ENCODE measurements at regions not wholly inside any gene's neighbourhood (a gene's known extent, or its start where the extent isn't known, plus 50 kb on each side); places are given as distances from the start of the nearest gene placed in this dataset.

DNA sequence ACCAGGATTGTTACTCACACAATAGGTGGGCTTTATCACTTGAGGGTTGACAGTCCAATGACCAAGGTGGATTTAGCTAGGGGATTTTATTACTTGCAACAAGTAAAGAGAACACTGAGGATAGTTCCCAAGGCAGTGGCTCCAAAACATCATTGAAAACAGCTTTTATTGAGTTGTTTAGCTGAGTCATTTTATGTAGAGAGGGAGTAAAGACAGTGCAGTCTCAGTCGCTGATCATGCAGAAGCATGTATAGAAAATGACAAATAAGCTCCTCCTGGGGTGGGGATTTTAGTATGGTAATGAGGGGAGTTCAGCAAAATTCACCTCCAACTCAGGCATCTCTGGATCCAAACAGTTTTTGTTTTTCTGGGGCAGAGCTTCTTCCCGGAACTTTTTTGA, 163.0 kb upstream of the CCDC179 start:
- DNase-seq (ENCODE audit: low spot score), result no peak

DNA sequence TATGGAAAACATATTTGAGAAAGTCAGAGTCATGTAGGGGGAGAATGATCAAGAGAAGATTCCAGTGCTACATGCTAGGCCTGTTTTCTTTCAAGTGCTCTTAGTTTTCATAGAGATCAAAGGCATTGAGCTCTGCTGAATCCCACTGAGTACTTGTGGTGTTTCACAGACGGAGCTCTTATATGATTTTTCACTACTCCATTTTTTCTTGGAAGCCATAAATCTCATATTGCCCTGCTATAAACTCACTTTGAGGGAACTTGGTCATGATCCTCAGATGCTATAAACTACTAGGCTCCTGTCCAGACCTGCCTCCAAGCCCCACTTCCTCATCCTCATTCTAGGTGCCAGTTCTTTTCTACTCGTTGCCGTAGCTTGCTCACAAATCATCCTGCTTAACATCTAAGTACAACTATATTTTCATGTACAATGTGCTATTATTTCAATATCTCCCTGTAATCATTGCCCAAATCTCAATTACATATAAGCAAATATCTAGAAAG, 180.8 kb upstream of the CCDC179 start:
- DNase-seq (ENCODE audit: low spot score), result no peak

GRCh38 chr11:23058656-23059055, 198.4 kb upstream of the CCDC179 start:
- no peak for DNase-seq (ENCODE audit: low spot score)

DNA sequence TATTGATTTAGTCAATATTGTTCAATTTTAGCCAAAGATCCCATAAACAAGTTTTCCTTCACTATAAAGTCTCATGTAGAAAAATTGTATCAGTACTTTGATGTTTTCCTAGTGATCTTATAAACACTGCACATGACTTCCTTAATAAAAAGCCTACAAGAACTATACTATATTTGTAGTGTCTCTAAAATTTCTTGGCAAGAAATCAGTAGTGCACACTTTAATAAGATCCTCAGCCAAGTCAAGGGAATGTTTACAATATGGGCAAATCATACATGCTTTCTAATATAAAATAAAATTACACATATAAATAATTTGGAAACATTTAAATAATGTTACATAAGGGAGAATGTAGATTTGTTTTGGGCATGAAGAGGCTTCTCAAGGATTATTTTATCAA, 203.0 kb upstream of the CCDC179 start:
- DNase-seq (ENCODE audit: low spot score), result no peak

GRCh38 chr11:23078289-23078971, 218.2 kb upstream of the CCDC179 start:
- DNase-seq (ENCODE audit: low spot score), result peak; percentile 66

DNA sequence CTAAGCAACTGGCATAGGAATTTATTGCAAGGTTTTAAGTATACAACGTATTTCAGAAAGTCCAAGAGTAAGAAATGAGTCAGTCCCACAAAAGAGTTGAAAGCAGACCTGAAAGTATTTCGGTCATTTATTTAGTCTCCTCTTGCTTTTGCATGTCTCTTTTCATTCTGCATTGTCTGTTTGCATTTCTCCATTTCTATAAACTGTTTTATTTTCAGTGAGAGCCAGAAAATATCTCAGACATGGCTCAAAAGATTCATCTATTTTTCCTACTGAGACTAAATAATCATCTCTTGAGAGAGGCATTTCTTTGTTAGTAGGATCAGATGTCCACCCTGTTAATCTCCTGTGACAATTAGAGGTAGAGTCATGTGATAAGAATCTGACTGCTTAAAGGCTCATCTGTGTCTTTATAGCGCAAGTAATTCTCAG, 219.1 kb upstream of the CCDC179 start:
- DNase-seq (ENCODE audit: low spot score), result peak; percentile 32

DNA sequence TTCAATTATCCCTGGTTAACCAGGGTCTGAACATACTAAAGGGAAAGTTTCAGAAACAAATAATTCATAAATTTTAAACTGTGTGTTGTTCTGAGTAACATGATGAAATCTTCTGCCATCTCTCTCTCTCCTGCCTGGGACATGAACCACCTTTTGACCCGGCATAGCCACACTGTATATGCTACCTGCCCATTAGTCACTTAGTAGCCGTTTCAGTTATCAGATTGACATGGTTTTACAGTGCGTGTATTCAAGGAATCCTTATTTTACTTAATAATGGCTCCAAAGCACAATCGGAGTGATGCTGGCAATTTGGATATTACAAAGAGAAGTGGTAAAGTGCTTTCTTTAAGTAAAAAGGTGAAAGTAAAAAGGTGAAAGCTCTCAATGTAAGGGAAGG, 227.1 kb upstream of the CCDC179 start:
- DNase-seq (ENCODE audit: low spot score), result no peak

DNA sequence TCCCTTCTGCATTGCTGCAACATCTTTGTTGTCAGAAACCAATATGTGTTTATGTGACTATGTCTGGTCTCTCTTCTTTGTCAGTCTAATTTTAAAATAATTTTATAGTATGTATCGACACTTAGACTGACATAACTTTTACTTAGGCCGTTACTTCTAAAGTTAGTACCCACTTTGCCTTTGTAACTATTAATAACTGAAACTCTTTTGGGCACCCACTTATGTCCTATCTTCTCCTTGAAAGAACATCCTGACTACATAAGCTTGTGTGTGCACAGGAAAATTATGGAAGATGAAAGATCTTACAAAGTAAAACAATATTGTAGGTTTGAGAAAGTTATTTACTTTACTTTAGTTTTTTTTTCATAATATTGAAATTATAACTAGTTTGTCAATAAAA, 230.4 kb upstream of the CCDC179 start:
- DNase-seq (ENCODE audit: low spot score), result no peak

- DNase-seq (ENCODE audit: low spot score), result no peak
These were observed 235.4 kb upstream of the CCDC179 start for GRCh38 chr11:23095650-23096189.

GRCh38 chr11:23097891-23098290, 237.6 kb upstream of the CCDC179 start:
- DNase-seq (ENCODE audit: low spot score), result no peak

DNA sequence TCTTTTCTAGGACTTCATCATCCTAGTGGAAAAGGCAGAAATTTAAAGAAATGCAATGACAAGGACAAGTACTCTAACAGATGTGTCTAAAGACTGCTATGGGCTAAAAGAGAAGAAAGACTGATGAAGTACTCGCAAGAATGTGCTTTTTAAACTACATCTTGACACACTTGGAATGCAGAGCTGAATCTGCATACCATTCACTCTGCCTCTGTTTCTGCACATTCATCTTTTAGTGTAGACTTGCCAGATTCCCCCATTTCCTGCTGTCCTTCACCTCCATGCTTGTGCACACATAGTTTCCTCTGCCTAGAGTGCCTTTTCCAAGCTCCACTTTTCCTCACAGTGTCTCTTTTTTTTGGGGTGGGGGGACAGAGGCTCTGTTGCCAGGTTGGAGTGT, 239.0 kb upstream of the CCDC179 start:
- no peak for DNase-seq (ENCODE audit: low spot score)

DNA sequence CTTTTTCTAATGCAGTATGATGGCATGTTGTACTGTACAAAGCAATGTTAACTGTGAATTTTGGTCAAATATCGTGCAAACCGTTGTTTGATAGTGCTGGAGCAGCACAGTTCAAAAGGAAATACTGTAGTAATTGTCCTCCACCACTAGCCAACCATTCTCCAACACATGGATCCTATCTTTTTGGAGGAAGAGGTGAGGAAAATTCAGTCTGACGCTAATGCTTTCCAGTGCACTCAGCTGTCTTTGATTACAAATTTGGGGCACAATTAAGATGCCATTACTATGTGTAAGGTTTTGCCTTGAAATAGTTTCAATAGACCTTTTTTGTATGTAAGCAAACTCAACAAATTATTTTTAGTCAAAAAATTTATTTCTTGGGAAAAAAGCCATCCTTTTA, 240.5 kb upstream of the CCDC179 start:
- DNase-seq (ENCODE audit: low spot score), result no peak

DNA sequence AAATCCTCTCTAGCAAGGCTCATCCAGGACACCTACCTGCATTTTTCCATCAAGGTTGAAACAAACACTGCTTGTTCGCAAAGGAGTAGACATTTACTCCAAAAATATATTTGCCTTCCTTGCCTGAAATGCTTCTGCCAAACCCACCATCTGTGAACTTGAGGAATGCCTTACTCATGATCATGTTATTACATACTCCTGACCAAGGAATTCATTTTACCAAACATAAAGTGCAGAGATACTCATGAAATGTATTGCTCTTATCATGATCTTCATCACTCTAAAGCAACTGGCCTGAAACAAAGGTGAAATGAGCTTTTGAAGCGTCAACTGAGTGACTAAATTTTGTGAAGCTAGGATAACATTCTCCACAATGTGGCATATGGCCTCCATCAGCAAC, 243.1 kb upstream of the CCDC179 start:
- DNase-seq (ENCODE audit: low spot score), result no peak

GRCh38 chr11:23111527-23111926, 251.3 kb upstream of the CCDC179 start:
- no peak for DNase-seq (ENCODE audit: low spot score)

- DNase-seq (ENCODE audit: low spot score), result no peak
These were observed 252.1 kb upstream of the CCDC179 start for GRCh38 chr11:23112390-23112789.

GRCh38 chr11:23112987-23113886, 253.0 kb upstream of the CCDC179 start:
- peak; percentile 95 for DNase-seq (ENCODE audit: low spot score)

DNA sequence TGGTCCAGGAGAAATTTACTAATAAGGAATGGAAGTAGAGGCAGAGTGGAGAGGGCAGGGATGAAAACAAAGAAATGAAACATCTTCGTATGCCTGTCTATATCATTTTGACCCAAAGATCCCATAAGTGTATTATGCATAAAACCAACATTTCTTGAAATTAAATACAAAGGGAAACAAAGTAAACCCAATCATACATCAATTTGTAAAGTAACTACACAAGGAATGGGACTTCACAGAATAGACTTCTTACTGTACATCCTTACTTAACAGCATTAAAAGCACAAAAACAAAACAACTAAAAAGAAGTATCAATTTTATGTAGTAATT, 253.6 kb upstream of the CCDC179 start:
- no peak for DNase-seq (ENCODE audit: low spot score)

DNA sequence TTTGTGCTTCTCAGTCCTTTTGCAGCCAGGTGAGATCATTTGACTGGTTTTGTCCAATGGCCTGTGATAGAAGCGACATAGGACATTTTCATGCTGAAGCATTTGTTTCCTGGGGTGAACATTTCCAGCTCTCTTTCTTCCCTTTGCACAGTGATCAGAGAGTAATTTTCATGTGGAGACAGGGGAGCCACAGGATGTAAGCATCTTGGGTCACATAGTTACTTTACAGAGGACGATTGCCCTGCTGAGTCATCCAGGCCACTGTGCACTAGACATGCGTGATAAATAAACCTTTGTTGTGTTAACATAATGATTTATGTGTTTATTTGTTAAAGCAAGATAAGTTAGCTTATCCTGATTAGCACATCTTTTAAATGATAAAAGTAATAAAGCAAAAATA, 263.5 kb upstream of the CCDC179 start:
- peak; percentile 78 for DNase-seq (ENCODE audit: low spot score)

- DNase-seq (ENCODE audit: low spot score), result no peak
These were observed 264.0 kb upstream of the CCDC179 start for GRCh38 chr11:23124249-23124648.

- no peak for DNase-seq (ENCODE audit: low spot score)
These were observed 264.7 kb upstream of the CCDC179 start for GRCh38 chr11:23124996-23125395.

- no peak for DNase-seq (ENCODE audit: low spot score)
These were observed 267.4 kb upstream of the CCDC179 start for GRCh38 chr11:23127706-23128105.

DNA sequence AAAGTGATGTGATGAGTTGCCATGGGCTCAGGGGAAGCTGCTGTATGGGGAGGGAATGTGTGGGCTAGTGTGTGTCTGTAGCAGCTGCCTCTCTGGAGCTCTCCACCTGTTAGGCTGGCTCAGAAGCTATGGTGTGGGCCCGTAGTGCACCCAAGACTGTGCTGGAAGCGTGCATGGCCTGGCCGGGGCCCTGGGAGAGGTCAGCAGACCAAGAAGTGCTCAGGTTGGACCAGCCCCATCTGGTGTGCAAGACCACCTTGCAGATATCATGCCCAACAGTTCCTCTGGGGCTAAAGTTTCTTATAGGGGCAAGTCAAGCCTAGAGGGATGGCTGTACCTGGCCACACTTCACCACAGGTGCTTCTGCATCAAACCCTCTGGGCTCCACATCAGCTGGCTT, 274.4 kb upstream of the CCDC179 start:
- no peak for DNase-seq (ENCODE audit: low spot score)

GRCh38 chr11:23138761-23139160, 278.5 kb upstream of the CCDC179 start:
- DNase-seq (ENCODE audit: low spot score), result no peak
